NB4 (cell line): ENCODE measurements at regions not wholly inside any gene's neighbourhood (a gene's known extent, or its start where the extent isn't known, plus 50 kb on each side); places are given as distances from the start of the nearest gene placed in this dataset.

Experiments used
- DNase-seq: peaks from one replicate; pipeline ENCODE4 v3.0.0; 2010; ENCODE audit warnings: low read depth
- H3K4me3 ChIP-seq: one replicate; pipeline ENCODE4 v1.5.1; 2011; ENCODE audit warnings: mild to moderate bottlenecking, low read depth, low read length, moderate library complexity
- MYC ChIP-seq: IDR thresholded peaks from 2 replicates; pipeline ENCODE4 v1.6.1; 2011; ENCODE audit warnings: low read depth, low read length
- POLR2A ChIP-seq: IDR thresholded peaks from 2 replicates; pipeline ENCODE4 v1.6.1; 2011; ENCODE audit warnings: mild to moderate bottlenecking; ENCODE audit not compliant: insufficient read length; ENCODE audit errors: extremely low read depth
- TF ChIP-seq, protein P1 (sequence below): IDR thresholded peaks from one replicate; pipeline ENCODE4 v1.5.1; 2012; ENCODE audit warnings: low read depth, low read length
- TF ChIP-seq, protein P2 (sequence below): IDR thresholded peaks from 2 replicates; pipeline ENCODE4 v1.6.1; 2011; ENCODE audit warnings: low read depth, low read length

DNA sequence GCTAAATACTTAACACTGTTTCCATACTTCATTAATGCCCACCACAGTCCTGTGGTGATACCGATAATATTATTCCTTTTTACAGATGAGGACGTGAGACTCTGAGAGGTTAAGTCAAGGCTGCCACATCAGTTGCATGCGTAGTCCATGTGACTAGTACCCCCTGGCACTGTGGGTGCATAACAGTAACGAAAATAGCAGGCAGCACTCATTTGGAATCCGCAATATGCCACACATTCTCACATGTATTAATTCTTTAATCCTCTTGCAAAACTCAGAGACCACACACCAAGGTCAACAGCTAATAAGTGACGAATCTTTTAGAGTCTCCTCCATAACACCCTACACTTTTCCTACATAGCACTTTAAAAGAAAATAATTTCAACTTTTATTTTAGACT lies 99.5 kb upstream of the HABP2 start:
- TF ChIP-seq POLR2A: no peak
- TF ChIP-seq, protein P1, sequence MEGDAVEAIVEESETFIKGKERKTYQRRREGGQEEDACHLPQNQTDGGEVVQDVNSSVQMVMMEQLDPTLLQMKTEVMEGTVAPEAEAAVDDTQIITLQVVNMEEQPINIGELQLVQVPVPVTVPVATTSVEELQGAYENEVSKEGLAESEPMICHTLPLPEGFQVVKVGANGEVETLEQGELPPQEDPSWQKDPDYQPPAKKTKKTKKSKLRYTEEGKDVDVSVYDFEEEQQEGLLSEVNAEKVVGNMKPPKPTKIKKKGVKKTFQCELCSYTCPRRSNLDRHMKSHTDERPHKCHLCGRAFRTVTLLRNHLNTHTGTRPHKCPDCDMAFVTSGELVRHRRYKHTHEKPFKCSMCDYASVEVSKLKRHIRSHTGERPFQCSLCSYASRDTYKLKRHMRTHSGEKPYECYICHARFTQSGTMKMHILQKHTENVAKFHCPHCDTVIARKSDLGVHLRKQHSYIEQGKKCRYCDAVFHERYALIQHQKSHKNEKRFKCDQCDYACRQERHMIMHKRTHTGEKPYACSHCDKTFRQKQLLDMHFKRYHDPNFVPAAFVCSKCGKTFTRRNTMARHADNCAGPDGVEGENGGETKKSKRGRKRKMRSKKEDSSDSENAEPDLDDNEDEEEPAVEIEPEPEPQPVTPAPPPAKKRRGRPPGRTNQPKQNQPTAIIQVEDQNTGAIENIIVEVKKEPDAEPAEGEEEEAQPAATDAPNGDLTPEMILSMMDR: no peak
- no peak for TF ChIP-seq MYC
- TF ChIP-seq, protein P2, sequence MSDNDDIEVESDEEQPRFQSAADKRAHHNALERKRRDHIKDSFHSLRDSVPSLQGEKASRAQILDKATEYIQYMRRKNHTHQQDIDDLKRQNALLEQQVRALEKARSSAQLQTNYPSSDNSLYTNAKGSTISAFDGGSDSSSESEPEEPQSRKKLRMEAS: no peak
- H3K4me3 ChIP-seq: no peak overlapping the region
- no peak for DNase-seq

DNA sequence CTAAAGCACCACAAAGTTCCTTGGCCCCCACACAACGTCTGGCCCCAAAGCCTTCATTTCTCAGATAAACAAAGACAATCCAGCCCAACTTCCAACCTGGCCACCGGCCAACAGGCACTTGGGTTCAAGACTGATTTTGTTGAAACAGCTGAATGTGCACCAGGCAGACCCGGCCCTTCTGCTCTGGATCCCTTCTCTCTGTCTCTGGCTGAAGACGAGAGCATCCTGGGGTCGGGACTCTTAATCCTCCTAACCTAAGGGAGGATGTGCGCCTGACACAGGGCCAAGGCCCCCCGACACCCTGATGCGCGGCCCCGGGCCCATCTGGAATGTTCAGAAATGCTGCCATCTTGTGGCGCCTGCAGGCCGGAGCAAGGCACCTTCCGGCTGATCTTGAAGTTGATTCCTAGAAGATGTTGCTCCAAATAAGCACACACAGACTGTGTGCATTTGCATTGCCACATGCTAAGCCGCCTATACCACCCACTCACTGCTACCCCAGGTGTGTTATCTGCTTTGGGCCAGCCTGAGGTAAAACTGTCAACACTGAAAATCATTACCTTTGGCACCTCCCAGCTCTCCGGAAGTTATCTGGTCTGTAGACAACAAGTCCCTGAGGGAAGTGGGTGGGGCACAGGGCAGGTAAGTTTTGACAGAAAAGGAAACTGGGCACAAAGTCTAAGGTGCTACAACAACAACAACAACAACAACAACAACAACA lies 98.4 kb upstream of the HABP2 start:
- DNase-seq: peak; percentile 48
- no peak overlapping the region for H3K4me3 ChIP-seq
- TF ChIP-seq, protein P1: peak; percentile 84
- no peak for TF ChIP-seq MYC

DNA sequence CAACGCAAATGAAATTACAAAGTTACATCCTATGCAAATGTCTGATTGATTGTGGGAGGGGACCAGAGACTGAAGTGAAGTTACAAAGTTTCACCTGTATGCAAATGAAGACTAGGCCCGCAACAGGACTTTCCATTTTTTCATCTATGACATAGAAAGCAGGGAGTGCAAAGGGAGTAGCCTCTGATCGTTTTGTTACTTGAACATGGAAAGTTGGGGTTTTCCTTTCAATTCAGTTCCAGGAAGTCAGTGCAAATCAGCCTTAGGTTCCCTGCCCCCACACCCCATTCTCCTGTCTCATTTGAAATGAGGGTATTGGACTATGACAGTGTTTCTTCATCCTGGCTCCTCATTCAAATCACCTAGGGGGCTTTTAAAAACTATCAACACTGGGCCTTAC lies 96.9 kb upstream of the HABP2 start:
- no peak overlapping the region for H3K4me3 ChIP-seq
- no peak for DNase-seq
- TF ChIP-seq, protein P2: no peak
- no peak for TF ChIP-seq MYC
- no peak for TF ChIP-seq POLR2A
- TF ChIP-seq, protein P1: no peak

DNA sequence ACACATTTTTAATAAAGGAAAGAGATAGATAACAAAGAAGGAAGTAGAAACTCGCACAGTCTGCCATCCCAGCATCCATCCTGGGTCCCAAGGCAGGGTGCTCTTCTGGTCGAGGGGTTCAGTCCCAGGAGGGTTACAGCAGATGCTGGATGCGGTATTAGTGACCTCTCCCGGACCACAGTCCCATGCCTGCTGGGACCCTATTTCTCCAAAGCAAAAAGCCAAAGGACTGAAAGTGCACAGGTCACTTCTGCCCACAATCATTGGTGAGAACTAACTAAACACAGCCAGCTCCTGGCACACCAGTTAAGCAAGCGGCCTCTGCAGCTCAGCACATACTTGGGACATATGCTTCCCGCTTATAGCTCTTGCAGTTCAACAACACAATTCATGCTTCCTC lies 96.1 kb upstream of the HABP2 start:
- TF ChIP-seq, protein P2: no peak
- TF ChIP-seq, protein P1: no peak
- TF ChIP-seq POLR2A (no peak), MYC (no peak)
- no peak overlapping the region for H3K4me3 ChIP-seq
- no peak for DNase-seq

DNA sequence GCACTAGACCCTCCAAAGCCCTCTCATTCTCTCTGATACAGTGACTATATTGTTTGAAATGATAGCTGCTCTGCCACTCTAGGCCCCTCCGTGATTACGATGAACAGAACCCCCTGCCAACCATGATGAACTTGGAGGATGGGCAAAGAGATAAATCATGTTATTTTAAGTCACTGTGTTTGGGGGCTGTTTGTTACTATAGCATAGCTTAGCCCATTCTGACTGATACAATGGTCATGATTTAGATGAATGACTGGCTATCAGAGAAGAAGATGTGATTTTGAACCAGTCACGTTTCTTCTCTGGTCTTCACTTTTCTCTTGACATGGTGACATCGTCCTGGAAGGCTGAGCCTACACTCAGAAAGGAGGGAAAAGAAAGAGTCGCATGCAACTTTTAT lies 95.4 kb upstream of the HABP2 start:
- H3K4me3 ChIP-seq: no peak overlapping the region
- DNase-seq: no peak
- TF ChIP-seq, protein P1: no peak

DNA sequence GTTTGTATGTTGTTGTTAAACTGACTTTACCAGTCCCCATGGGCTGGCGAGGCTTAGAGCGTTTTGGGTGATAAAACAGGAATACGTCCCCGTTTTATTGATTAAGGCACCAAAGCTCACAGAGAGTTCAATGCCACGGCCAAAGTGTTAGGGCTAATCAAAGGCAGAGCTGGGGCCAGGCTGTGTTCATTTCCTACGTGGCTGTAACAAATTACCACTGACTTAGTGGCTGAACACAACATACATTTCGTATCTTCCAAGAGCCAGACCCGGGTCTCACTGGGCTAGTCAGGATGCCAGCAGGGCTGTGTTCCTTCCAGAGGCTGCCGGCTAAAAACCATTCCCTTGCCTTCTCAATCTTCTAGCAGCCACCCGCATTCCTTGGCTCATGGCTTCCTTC lies 94.4 kb upstream of the HABP2 start:
- H3K4me3 ChIP-seq: no peak overlapping the region
- no peak for DNase-seq
- TF ChIP-seq POLR2A: no peak
- TF ChIP-seq, protein P1: no peak
- no peak for TF ChIP-seq MYC
